ENCODE measurements at regions not wholly inside any gene's neighbourhood (a gene's known extent, or its start where the extent isn't known, plus 50 kb on each side); places are given as distances from the start of the nearest gene placed in this dataset.

GRCh38 chr7:130993671-130994365, 259.8 kb upstream of the KLF14 start:
- DNase-seq (ENCODE audit: insufficient read length, low spot score) (no peak), FAIRE-seq (no peak)
- TF ChIP-seq SPI1 (IDR thresholded peaks at IDR 0.05; ENCODE audit: low read depth, low read length) (no peak), PAX5 (IDR thresholded peaks at IDR 0.05; ENCODE audit: insufficient read depth, low read length, severe bottlenecking) (no peak), POLR2AphosphoS5 (IDR thresholded peaks at IDR 0.05; ENCODE audit: low read depth, low read length) (no peak), POU2F2 (IDR thresholded peaks at IDR 0.05; ENCODE audit: low read depth, low read length) (no peak), POLR2A (IDR thresholded peaks at IDR 0.05; ENCODE audit: low read depth, low read length) (no peak), TAF1 (IDR thresholded peaks at IDR 0.05; ENCODE audit: low read depth, low read length) (no peak)

- DNase-seq (ENCODE audit: insufficient read length, low spot score) = no peak
- no peak for TF ChIP-seq TAF1 (IDR thresholded peaks at IDR 0.05; ENCODE audit: low read depth, low read length)
- TF ChIP-seq POLR2AphosphoS5 (IDR thresholded peaks at IDR 0.05; ENCODE audit: low read depth, low read length) = no peak
- no peak for TF ChIP-seq PAX5 (IDR thresholded peaks at IDR 0.05; ENCODE audit: insufficient read depth, low read length, severe bottlenecking)
- no peak for FAIRE-seq
These were observed 260.5 kb upstream of the KLF14 start for GRCh38 chr7:130994378-130995115.

- no peak for TF ChIP-seq POLR2AphosphoS5 (IDR thresholded peaks at IDR 0.05; ENCODE audit: low read depth, low read length)
- no peak for TF ChIP-seq POU2F2 (IDR thresholded peaks at IDR 0.05; ENCODE audit: low read depth, low read length)
- no peak for FAIRE-seq
- no peak for DNase-seq (ENCODE audit: insufficient read length, low spot score)
These were observed 261.5 kb upstream of the KLF14 start for GRCh38 chr7:130995252-130996081.

GRCh38 chr7:130996205-130996832, 262.3 kb upstream of the KLF14 start:
- no peak for TF ChIP-seq PAX5 (IDR thresholded peaks at IDR 0.05; ENCODE audit: insufficient read depth, low read length, severe bottlenecking)
- TF ChIP-seq TAF1 (IDR thresholded peaks at IDR 0.05; ENCODE audit: low read depth, low read length) = no peak
- no peak for TF ChIP-seq POLR2AphosphoS5 (IDR thresholded peaks at IDR 0.05; ENCODE audit: low read depth, low read length)
- TF ChIP-seq SPI1 (IDR thresholded peaks at IDR 0.05; ENCODE audit: low read depth, low read length) = no peak
- TF ChIP-seq POU2F2 (IDR thresholded peaks at IDR 0.05; ENCODE audit: low read depth, low read length) = no peak
- no peak for TF ChIP-seq POLR2A (IDR thresholded peaks at IDR 0.05; ENCODE audit: low read depth, low read length)
- DNase-seq (ENCODE audit: insufficient read length, low spot score) = no peak
- FAIRE-seq = no peak

GRCh38 chr7:130996833-130997231, 262.8 kb upstream of the KLF14 start:
- FAIRE-seq = peak; percentile 78
- no peak for DNase-seq (ENCODE audit: insufficient read length, low spot score)
- TF ChIP-seq POU2F2 (IDR thresholded peaks at IDR 0.05; ENCODE audit: low read depth, low read length) = no peak
- no peak for TF ChIP-seq POLR2A (IDR thresholded peaks at IDR 0.05; ENCODE audit: low read depth, low read length)
- TF ChIP-seq TAF1 (IDR thresholded peaks at IDR 0.05; ENCODE audit: low read depth, low read length) = no peak
- no peak for TF ChIP-seq PAX5 (IDR thresholded peaks at IDR 0.05; ENCODE audit: insufficient read depth, low read length, severe bottlenecking)
- no peak for TF ChIP-seq SPI1 (IDR thresholded peaks at IDR 0.05; ENCODE audit: low read depth, low read length)
- no peak for TF ChIP-seq POLR2AphosphoS5 (IDR thresholded peaks at IDR 0.05; ENCODE audit: low read depth, low read length)

- FAIRE-seq = no peak
- TF ChIP-seq POLR2AphosphoS5 (IDR thresholded peaks at IDR 0.05; ENCODE audit: low read depth, low read length) (no peak), TAF1 (IDR thresholded peaks at IDR 0.05; ENCODE audit: low read depth, low read length) (no peak), PAX5 (IDR thresholded peaks at IDR 0.05; ENCODE audit: insufficient read depth, low read length, severe bottlenecking) (no peak), POU2F2 (IDR thresholded peaks at IDR 0.05; ENCODE audit: low read depth, low read length) (no peak), POLR2A (IDR thresholded peaks at IDR 0.05; ENCODE audit: low read depth, low read length) (no peak), SPI1 (IDR thresholded peaks at IDR 0.05; ENCODE audit: low read depth, low read length) (no peak)
These were observed 265.1 kb upstream of the KLF14 start for GRCh38 chr7:130998993-130999602.

GRCh38 chr7:130999926-131000325, 265.9 kb upstream of the KLF14 start:
- FAIRE-seq (no peak), DNase-seq (ENCODE audit: insufficient read length, low spot score) (no peak)
- TF ChIP-seq TAF1 (IDR thresholded peaks at IDR 0.05; ENCODE audit: low read depth, low read length) (no peak), PAX5 (IDR thresholded peaks at IDR 0.05; ENCODE audit: insufficient read depth, low read length, severe bottlenecking) (no peak), POLR2AphosphoS5 (IDR thresholded peaks at IDR 0.05; ENCODE audit: low read depth, low read length) (no peak), POLR2A (IDR thresholded peaks at IDR 0.05; ENCODE audit: low read depth, low read length) (no peak), SPI1 (IDR thresholded peaks at IDR 0.05; ENCODE audit: low read depth, low read length) (no peak), POU2F2 (IDR thresholded peaks at IDR 0.05; ENCODE audit: low read depth, low read length) (no peak)

More at GRCh38 chr7:130998993-130999602, 265.1 kb upstream of the KLF14 start:
- no peak for DNase-seq (ENCODE audit: insufficient read length, low spot score)

- FAIRE-seq (no peak), DNase-seq (ENCODE audit: insufficient read length, low spot score) (no peak)
- TF ChIP-seq SPI1 (IDR thresholded peaks at IDR 0.05; ENCODE audit: low read depth, low read length) (no peak), POU2F2 (IDR thresholded peaks at IDR 0.05; ENCODE audit: low read depth, low read length) (no peak), PAX5 (IDR thresholded peaks at IDR 0.05; ENCODE audit: insufficient read depth, low read length, severe bottlenecking) (no peak), TAF1 (IDR thresholded peaks at IDR 0.05; ENCODE audit: low read depth, low read length) (no peak), POLR2A (IDR thresholded peaks at IDR 0.05; ENCODE audit: low read depth, low read length) (no peak), POLR2AphosphoS5 (IDR thresholded peaks at IDR 0.05; ENCODE audit: low read depth, low read length) (no peak)
These were observed 266.4 kb upstream of the KLF14 start for GRCh38 chr7:131000389-131000788.
